ENCODE measurements at regions not wholly inside any gene's neighbourhood (a gene's known extent, or its start where the extent isn't known, plus 50 kb on each side); places are given as distances from the start of the nearest gene placed in this dataset.
"Not testable (repeated sequence)": the region's sequence is repeated elsewhere in the genome, so short reads cannot be mapped to it uniquely, and the experiment has no call there.

GRCh38 chr10:42269788-42270187, 368.6 kb downstream of the ZNF33B start:
- ATAC-seq (ENCODE audit: low read depth); H4K20me1 ChIP-seq (ENCODE audit: insufficient read depth, low read length); H2BK120ac ChIP-seq (ENCODE audit: low read depth, low read length); H3K79me1 ChIP-seq (ENCODE audit: low read depth in 1 of 2, low read length in 2 of 2); H3K4me3 ChIP-seq (ENCODE audit: insufficient read depth, low read depth, low read length); H2BK15ac ChIP-seq (ENCODE audit: low read depth, low read length); dilution Hi-C loops (cut with HindIII; ENCODE audit: low sequenced_read_pairs, unreplicated experiment); H3K4me2 ChIP-seq (ENCODE audit: low read depth, low read length); H3K27ac ChIP-seq (ENCODE audit: insufficient read depth, low read length); H2BK20ac ChIP-seq (ENCODE audit: low read depth, low read length); H4K91ac ChIP-seq (ENCODE audit: insufficient read depth, low read depth, low read length); H2BK5ac ChIP-seq (ENCODE audit: low read depth, low read length, poor library complexity, severe bottlenecking); H4K8ac ChIP-seq (ENCODE audit: low read depth in 2 of 2, low read length in 2 of 2); CTCF ChIA-PET; H3K9ac ChIP-seq (ENCODE audit: low read depth, low read length); H2AFZ ChIP-seq (replicated peaks; ENCODE audit: low read length, poor library complexity); DNase-seq; H3K4ac ChIP-seq (ENCODE audit: low read depth, low read length); POLR2A ChIA-PET (ENCODE audit: unreplicated experiment); H3K23ac ChIP-seq (ENCODE audit: low read depth, low read length); H3K9me1 ChIP-seq (ENCODE audit: insufficient read depth, low read length); H3K36me3 ChIP-seq (ENCODE audit: control insufficient read depth, insufficient read depth, low read length); H2AK5ac ChIP-seq (ENCODE audit: low read depth, low read length); H3K27me3 ChIP-seq (ENCODE audit: control insufficient read depth, insufficient read depth, low read length); H3K18ac ChIP-seq (ENCODE audit: low read depth, low read length); H3K4me1 ChIP-seq (ENCODE audit: control insufficient read depth, insufficient read depth, low read length); BruUV-seq (replicated peaks); in situ Hi-C loops (cut with MboI; ENCODE audit: low sequenced_read_pairs); H3K9me3 ChIP-seq (ENCODE audit: control insufficient read depth, insufficient read depth, low read length); H3K14ac ChIP-seq (replicated peaks; ENCODE audit: low read depth, low read length); H4K5ac ChIP-seq (ENCODE audit: low read depth, low read length); H3K56ac ChIP-seq (ENCODE audit: extremely low read depth, insufficient read depth, low read length); intact Hi-C loops (cut with micrococcal nuclease); H2AK9ac ChIP-seq (replicated peaks; ENCODE audit: low read depth, low read length, poor library complexity): not testable (repeated sequence)
- no CpG with 5 or more reads among the region's 4 CpGs for WGBS, 2 experiments (ENCODE audit: extremely low coverage in 2 of 2, insufficient read length in 1 of 2)

GRCh38 chr10:42263259-42263658, 375.1 kb downstream of the ZNF33B start:
- H3K4me2 ChIP-seq (ENCODE audit: low read depth, low read length); H3K27ac ChIP-seq (ENCODE audit: insufficient read depth, low read length); H3K79me1 ChIP-seq (ENCODE audit: low read depth in 1 of 2, low read length in 2 of 2); H3K4me1 ChIP-seq (ENCODE audit: control insufficient read depth, insufficient read depth, low read length); DNase-seq; H3K9me3 ChIP-seq (ENCODE audit: control insufficient read depth, insufficient read depth, low read length); H3K18ac ChIP-seq (ENCODE audit: low read depth, low read length); H3K56ac ChIP-seq (ENCODE audit: extremely low read depth, insufficient read depth, low read length); H4K91ac ChIP-seq (ENCODE audit: insufficient read depth, low read depth, low read length); H3K36me3 ChIP-seq (ENCODE audit: control insufficient read depth, insufficient read depth, low read length); H4K8ac ChIP-seq (ENCODE audit: low read depth in 2 of 2, low read length in 2 of 2); in situ Hi-C loops (cut with MboI; ENCODE audit: low sequenced_read_pairs); intact Hi-C loops (cut with micrococcal nuclease); H3K9me1 ChIP-seq (ENCODE audit: insufficient read depth, low read length); H3K4me3 ChIP-seq (ENCODE audit: insufficient read depth, low read depth, low read length); H2BK5ac ChIP-seq (ENCODE audit: low read depth, low read length, poor library complexity, severe bottlenecking); H3K14ac ChIP-seq (replicated peaks; ENCODE audit: low read depth, low read length); H3K23ac ChIP-seq (ENCODE audit: low read depth, low read length); H2AK5ac ChIP-seq (ENCODE audit: low read depth, low read length); ATAC-seq (ENCODE audit: low read depth); H2BK120ac ChIP-seq (ENCODE audit: low read depth, low read length); H2AFZ ChIP-seq (replicated peaks; ENCODE audit: low read length, poor library complexity); H4K5ac ChIP-seq (ENCODE audit: low read depth, low read length); BruUV-seq (replicated peaks); H3K9ac ChIP-seq (ENCODE audit: low read depth, low read length); H2BK20ac ChIP-seq (ENCODE audit: low read depth, low read length); H2AK9ac ChIP-seq (replicated peaks; ENCODE audit: low read depth, low read length, poor library complexity); POLR2A ChIA-PET (ENCODE audit: unreplicated experiment); H3K27me3 ChIP-seq (ENCODE audit: control insufficient read depth, insufficient read depth, low read length); H4K20me1 ChIP-seq (ENCODE audit: insufficient read depth, low read length); H3K4ac ChIP-seq (ENCODE audit: low read depth, low read length); H2BK15ac ChIP-seq (ENCODE audit: low read depth, low read length); CTCF ChIA-PET; dilution Hi-C loops (cut with HindIII; ENCODE audit: low sequenced_read_pairs, unreplicated experiment): not testable (repeated sequence)
- 30% methylated on average over 2 of the region's 6 CpGs; no CpG with 5 or more reads in 1 of the 2 experiments for WGBS, 2 experiments (ENCODE audit: extremely low coverage in 2 of 2, insufficient read length in 1 of 2)
